ENCODE measurements at regions not wholly inside any gene's neighbourhood (a gene's known extent, or its start where the extent isn't known, plus 50 kb on each side); places are given as distances from the start of the nearest gene placed in this dataset.

DNA sequence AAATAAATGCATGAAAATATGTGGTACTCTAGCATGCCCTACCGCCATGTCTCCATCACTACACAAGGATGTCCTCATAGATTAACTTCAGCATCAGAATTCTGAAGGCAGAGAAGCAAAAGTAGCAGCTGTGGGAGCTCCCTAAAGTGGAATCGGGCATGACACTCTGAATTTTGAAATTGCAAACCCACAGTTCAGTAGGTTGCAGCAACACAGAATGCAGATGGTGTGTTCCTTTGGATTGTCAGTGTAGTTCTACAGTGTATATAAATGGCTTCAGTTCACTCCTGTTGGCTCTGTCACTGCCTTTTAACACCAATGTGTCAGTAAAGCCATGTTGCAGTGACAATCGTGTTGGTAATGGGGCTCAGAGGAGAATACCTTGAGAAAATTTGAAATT is 973.6 kb upstream of the WWC1 start:
- DNase-seq (ENCODE audit: low spot score) (no peak), ATAC-seq (no peak)
- H3K4me3 Mint-ChIP-seq, result no peak overlapping the region
- peaks cover 41% of the 10 kb centered on the region for H3K4me1 Mint-ChIP-seq
- POLR2A ChIA-PET, result no interaction called here
- H3K27ac Mint-ChIP-seq, result no peak overlapping the region
- no peaks in the 10 kb centered on the region for H3K27me3 Mint-ChIP-seq (ENCODE audit: low read depth)
- peaks cover 4% of the 10 kb centered on the region; the same call in 1 of the 2 replicates for H3K36me3 Mint-ChIP-seq
- no peak for TF ChIP-seq NFYB (CRISPR knock-in tag; conservative IDR thresholded peaks at IDR 0.05; ENCODE audit: low read depth)
- TF ChIP-seq, protein P1, sequence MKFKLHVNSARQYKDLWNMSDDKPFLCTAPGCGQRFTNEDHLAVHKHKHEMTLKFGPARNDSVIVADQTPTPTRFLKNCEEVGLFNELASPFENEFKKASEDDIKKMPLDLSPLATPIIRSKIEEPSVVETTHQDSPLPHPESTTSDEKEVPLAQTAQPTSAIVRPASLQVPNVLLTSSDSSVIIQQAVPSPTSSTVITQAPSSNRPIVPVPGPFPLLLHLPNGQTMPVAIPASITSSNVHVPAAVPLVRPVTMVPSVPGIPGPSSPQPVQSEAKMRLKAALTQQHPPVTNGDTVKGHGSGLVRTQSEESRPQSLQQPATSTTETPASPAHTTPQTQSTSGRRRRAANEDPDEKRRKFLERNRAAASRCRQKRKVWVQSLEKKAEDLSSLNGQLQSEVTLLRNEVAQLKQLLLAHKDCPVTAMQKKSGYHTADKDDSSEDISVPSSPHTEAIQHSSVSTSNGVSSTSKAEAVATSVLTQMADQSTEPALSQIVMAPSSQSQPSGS (CRISPR knock-in tag; IDR thresholded peaks at IDR 0.05; ENCODE audit: borderline replicate concordance, low read depth), result no peak
- TF ChIP-seq RELA (CRISPR knock-in tag; IDR thresholded peaks at IDR 0.05; ENCODE audit: borderline replicate concordance), result no peak
- no peak for TF ChIP-seq GRHL2 (CRISPR knock-in tag; IDR thresholded peaks at IDR 0.05; ENCODE audit: insufficient replicate concordance, severe bottlenecking)
- no peak for TF ChIP-seq KAT7 (CRISPR knock-in tag; IDR thresholded peaks at IDR 0.05; ENCODE audit: borderline replicate concordance)
- peaks cover 5% of the 10 kb centered on the region; the same call in 1 of the 2 replicates for H3K9me3 Mint-ChIP-seq
- CTCF ChIA-PET, result interaction anchor here (1.1 kb wide), 1 partner anchor 12 kb away, joined by 3 read pairs; no protein-coding TSS in a partner anchor

DNA sequence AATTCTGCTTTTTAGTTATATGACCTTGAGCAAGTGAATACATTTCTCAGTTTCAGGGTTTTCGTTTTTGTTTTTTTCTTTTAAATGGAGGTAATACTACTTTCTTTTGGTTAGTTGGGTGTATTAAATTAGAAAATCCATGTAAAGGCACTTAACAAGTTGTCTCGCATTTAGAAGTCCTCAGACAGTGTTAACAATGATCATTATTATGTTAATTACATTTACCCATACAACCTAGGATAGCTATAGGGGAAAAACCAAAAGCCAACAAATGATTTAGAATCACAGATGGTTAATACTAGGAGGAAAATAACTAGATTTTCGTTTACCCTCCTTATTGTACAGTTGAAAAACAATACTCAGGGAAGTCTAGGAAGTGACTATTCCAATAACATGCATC is 972.2 kb upstream of the WWC1 start:
- CTCF ChIA-PET, result no interaction called here
- peaks cover 41% of the 10 kb centered on the region for H3K4me1 Mint-ChIP-seq
- POLR2A ChIA-PET, result no interaction called here

DNA sequence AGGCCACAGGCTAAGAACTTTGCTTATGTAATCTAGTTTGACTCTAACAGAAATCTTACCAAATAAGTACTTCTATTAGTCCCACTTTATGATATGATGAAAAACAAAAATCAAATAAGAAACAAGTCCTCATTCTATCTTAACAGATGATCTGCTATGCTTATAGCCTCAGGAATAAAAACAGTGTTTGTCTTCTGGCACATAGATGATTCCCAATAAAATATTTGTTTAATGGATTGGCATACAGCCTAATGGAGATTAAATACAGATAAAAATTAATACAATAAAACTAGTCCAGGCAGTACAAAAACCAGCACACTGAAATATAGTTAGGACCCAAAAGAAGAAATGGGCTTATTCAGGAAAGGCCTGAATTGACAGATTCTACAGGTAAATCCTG is 971.4 kb upstream of the WWC1 start:
- peaks cover 41% of the 10 kb centered on the region for H3K4me1 Mint-ChIP-seq
- CTCF ChIA-PET, result no interaction called here
- POLR2A ChIA-PET, result no interaction called here
- H3K36me3 Mint-ChIP-seq, result peaks cover 4% of the 10 kb centered on the region; the same call in 1 of the 2 replicates
- no peak overlapping the region for H3K27ac Mint-ChIP-seq
- no peaks in the 10 kb centered on the region for H3K27me3 Mint-ChIP-seq (ENCODE audit: low read depth)
- ATAC-seq (no peak), DNase-seq (ENCODE audit: low spot score) (no peak)
- H3K9me3 Mint-ChIP-seq, result peaks cover 5% of the 10 kb centered on the region; the same call in 1 of the 2 replicates
- no peak overlapping the region for H3K4me3 Mint-ChIP-seq
- TF ChIP-seq TEAD4 (CRISPR knock-in tag; IDR thresholded peaks at IDR 0.05) (no peak), GTF2I (CRISPR knock-in tag; conservative IDR thresholded peaks at IDR 0.05) (no peak), SOX15 (CRISPR knock-in tag; IDR thresholded peaks at IDR 0.05) (no peak), TCF7 (CRISPR knock-in tag; IDR thresholded peaks at IDR 0.05; ENCODE audit: low read depth) (no peak), NR3C1 (CRISPR knock-in tag; conservative IDR thresholded peaks at IDR 0.05; ENCODE audit: low read depth) (no peak), JUN (CRISPR knock-in tag; IDR thresholded peaks at IDR 0.05) (no peak), SMAD4 (CRISPR knock-in tag; IDR thresholded peaks at IDR 0.05) (no peak), SMAD3 (CRISPR knock-in tag; IDR thresholded peaks at IDR 0.05; ENCODE audit: borderline replicate concordance) (no peak), ZNF263 (CRISPR knock-in tag; IDR thresholded peaks at IDR 0.05; ENCODE audit: low read depth) (no peak), NR1H2 (CRISPR knock-in tag; IDR thresholded peaks at IDR 0.05) (no peak)
- TF ChIP-seq, protein P2, sequence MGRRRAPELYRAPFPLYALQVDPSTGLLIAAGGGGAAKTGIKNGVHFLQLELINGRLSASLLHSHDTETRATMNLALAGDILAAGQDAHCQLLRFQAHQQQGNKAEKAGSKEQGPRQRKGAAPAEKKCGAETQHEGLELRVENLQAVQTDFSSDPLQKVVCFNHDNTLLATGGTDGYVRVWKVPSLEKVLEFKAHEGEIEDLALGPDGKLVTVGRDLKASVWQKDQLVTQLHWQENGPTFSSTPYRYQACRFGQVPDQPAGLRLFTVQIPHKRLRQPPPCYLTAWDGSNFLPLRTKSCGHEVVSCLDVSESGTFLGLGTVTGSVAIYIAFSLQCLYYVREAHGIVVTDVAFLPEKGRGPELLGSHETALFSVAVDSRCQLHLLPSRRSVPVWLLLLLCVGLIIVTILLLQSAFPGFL (CRISPR knock-in tag; IDR thresholded peaks at IDR 0.05; ENCODE audit: borderline replicate concordance), result no peak
- TF ChIP-seq, protein P3, sequence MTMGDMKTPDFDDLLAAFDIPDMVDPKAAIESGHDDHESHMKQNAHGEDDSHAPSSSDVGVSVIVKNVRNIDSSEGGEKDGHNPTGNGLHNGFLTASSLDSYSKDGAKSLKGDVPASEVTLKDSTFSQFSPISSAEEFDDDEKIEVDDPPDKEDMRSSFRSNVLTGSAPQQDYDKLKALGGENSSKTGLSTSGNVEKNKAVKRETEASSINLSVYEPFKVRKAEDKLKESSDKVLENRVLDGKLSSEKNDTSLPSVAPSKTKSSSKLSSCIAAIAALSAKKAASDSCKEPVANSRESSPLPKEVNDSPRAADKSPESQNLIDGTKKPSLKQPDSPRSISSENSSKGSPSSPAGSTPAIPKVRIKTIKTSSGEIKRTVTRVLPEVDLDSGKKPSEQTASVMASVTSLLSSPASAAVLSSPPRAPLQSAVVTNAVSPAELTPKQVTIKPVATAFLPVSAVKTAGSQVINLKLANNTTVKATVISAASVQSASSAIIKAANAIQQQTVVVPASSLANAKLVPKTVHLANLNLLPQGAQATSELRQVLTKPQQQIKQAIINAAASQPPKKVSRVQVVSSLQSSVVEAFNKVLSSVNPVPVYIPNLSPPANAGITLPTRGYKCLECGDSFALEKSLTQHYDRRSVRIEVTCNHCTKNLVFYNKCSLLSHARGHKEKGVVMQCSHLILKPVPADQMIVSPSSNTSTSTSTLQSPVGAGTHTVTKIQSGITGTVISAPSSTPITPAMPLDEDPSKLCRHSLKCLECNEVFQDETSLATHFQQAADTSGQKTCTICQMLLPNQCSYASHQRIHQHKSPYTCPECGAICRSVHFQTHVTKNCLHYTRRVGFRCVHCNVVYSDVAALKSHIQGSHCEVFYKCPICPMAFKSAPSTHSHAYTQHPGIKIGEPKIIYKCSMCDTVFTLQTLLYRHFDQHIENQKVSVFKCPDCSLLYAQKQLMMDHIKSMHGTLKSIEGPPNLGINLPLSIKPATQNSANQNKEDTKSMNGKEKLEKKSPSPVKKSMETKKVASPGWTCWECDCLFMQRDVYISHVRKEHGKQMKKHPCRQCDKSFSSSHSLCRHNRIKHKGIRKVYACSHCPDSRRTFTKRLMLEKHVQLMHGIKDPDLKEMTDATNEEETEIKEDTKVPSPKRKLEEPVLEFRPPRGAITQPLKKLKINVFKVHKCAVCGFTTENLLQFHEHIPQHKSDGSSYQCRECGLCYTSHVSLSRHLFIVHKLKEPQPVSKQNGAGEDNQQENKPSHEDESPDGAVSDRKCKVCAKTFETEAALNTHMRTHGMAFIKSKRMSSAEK (CRISPR knock-in tag; IDR thresholded peaks at IDR 0.05; ENCODE audit: borderline replicate concordance), result no peak
- TF ChIP-seq, protein P4, sequence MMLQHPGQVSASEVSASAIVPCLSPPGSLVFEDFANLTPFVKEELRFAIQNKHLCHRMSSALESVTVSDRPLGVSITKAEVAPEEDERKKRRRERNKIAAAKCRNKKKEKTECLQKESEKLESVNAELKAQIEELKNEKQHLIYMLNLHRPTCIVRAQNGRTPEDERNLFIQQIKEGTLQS (CRISPR knock-in tag; conservative IDR thresholded peaks at IDR 0.05), result no peak

More for the DNA sequence above, 972.2 kb upstream of the WWC1 start:
- H3K9me3 Mint-ChIP-seq, result peaks cover 5% of the 10 kb centered on the region; the same call in 1 of the 2 replicates
- H3K27me3 Mint-ChIP-seq (ENCODE audit: low read depth), result no peaks in the 10 kb centered on the region
- TF ChIP-seq FOXP1 (CRISPR knock-in tag; IDR thresholded peaks at IDR 0.05; ENCODE audit: borderline replicate concordance), result no peak
- no peak for TF ChIP-seq MXD4 (CRISPR knock-in tag; IDR thresholded peaks at IDR 0.05; ENCODE audit: borderline replicate concordance)
- TF ChIP-seq NR1H2 (CRISPR knock-in tag; IDR thresholded peaks at IDR 0.05), result no peak
- TF ChIP-seq, protein P5, sequence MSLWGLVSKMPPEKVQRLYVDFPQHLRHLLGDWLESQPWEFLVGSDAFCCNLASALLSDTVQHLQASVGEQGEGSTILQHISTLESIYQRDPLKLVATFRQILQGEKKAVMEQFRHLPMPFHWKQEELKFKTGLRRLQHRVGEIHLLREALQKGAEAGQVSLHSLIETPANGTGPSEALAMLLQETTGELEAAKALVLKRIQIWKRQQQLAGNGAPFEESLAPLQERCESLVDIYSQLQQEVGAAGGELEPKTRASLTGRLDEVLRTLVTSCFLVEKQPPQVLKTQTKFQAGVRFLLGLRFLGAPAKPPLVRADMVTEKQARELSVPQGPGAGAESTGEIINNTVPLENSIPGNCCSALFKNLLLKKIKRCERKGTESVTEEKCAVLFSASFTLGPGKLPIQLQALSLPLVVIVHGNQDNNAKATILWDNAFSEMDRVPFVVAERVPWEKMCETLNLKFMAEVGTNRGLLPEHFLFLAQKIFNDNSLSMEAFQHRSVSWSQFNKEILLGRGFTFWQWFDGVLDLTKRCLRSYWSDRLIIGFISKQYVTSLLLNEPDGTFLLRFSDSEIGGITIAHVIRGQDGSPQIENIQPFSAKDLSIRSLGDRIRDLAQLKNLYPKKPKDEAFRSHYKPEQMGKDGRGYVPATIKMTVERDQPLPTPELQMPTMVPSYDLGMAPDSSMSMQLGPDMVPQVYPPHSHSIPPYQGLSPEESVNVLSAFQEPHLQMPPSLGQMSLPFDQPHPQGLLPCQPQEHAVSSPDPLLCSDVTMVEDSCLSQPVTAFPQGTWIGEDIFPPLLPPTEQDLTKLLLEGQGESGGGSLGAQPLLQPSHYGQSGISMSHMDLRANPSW (CRISPR knock-in tag; conservative IDR thresholded peaks at IDR 0.05; ENCODE audit: low read depth), result no peak
- ATAC-seq, result peak; percentile 53
- H3K36me3 Mint-ChIP-seq, result peaks cover 4% of the 10 kb centered on the region; the same call in 1 of the 2 replicates
- no peak overlapping the region for H3K4me3 Mint-ChIP-seq
- no peak overlapping the region for H3K27ac Mint-ChIP-seq
- DNase-seq (ENCODE audit: low spot score), result no peak
